Endothelial cell (in vitro differentiated cells): ENCODE measurements at regions not wholly inside any gene's neighbourhood (a gene's known extent, or its start where the extent isn't known, plus 50 kb on each side); places are given as distances from the start of the nearest gene placed in this dataset.
"Not testable (repeated sequence)": the region's sequence is repeated elsewhere in the genome, so short reads cannot be mapped to it uniquely, and the experiment has no call there.

Source experiments
- DNase-seq: peaks from one replicate; pipeline ENCODE4 v3.0.0; 2021; ENCODE audit warnings: low spot score
- H3K27ac Mint-ChIP-seq: one replicate; pipeline ENCODE4 v1.8.0; 2021; ENCODE audit warnings: mixed read lengths, inconsistent platforms; ENCODE audit not compliant: unreplicated experiment
- H3K27me3 Mint-ChIP-seq: one replicate; pipeline ENCODE4 v1.8.0; 2021; ENCODE audit warnings: mild to moderate bottlenecking, moderate library complexity, mixed read lengths, inconsistent platforms; ENCODE audit not compliant: unreplicated experiment
- H3K36me3 Mint-ChIP-seq: one replicate; pipeline ENCODE4 v1.8.0; 2021; ENCODE audit warnings: mild to moderate bottlenecking, low read depth, mixed read lengths, inconsistent platforms; ENCODE audit not compliant: unreplicated experiment
- H3K4me1 Mint-ChIP-seq: one replicate; pipeline ENCODE4 v1.8.0; 2021; ENCODE audit warnings: mild to moderate bottlenecking, mixed read lengths, inconsistent platforms; ENCODE audit not compliant: unreplicated experiment
- H3K4me3 Mint-ChIP-seq: one replicate; pipeline ENCODE4 v1.8.0; 2021; ENCODE audit warnings: mild to moderate bottlenecking, mixed read lengths, inconsistent platforms; ENCODE audit not compliant: unreplicated experiment
- H3K9me3 Mint-ChIP-seq: one replicate; pipeline ENCODE4 v1.8.0; 2021; ENCODE audit warnings: mixed read lengths, inconsistent platforms; ENCODE audit not compliant: unreplicated experiment
- CTCF ChIP-seq: fragments of 200-600 bp; sonication (generic); IDR thresholded peaks from one replicate; pipeline ENCODE4 v1.5.0; 2021; ENCODE audit warnings: antibody characterized with exemption; ENCODE audit not compliant: unreplicated experiment

GRCh38 chr11:112537026-112537425, 276.4 kb upstream of the PLET1 start:
- no peaks in the 10 kb centered on the region for H3K9me3 Mint-ChIP-seq
- DNase-seq: no peak
- TF ChIP-seq CTCF: no peak
- H3K27ac Mint-ChIP-seq: no peak overlapping the region
- no peak overlapping the region for H3K4me3 Mint-ChIP-seq
- peaks cover 2% of the 10 kb centered on the region for H3K4me1 Mint-ChIP-seq
- peaks cover 2% of the 10 kb centered on the region for H3K27me3 Mint-ChIP-seq
- H3K36me3 Mint-ChIP-seq: peaks cover 3% of the 10 kb centered on the region

- DNase-seq: no peak
- peaks cover 2% of the 10 kb centered on the region for H3K27me3 Mint-ChIP-seq
- no peak overlapping the region for H3K4me3 Mint-ChIP-seq
- H3K4me1 Mint-ChIP-seq: peaks cover 2% of the 10 kb centered on the region
- no peaks in the 10 kb centered on the region for H3K9me3 Mint-ChIP-seq
- no peak overlapping the region for H3K27ac Mint-ChIP-seq
- no peak for TF ChIP-seq CTCF
- H3K36me3 Mint-ChIP-seq: peaks cover 3% of the 10 kb centered on the region
Observed at GRCh38 chr11:112537846-112538330, 277.2 kb upstream of the PLET1 start.

- Mint-ChIP-seq H3K4me1 (peaks cover 2% of the 10 kb centered on the region), H3K4me3 (no peak overlapping the region), H3K9me3 (no peaks in the 10 kb centered on the region), H3K27ac (no peak overlapping the region), H3K36me3 (peaks cover 3% of the 10 kb centered on the region), H3K27me3 (peaks cover 2% of the 10 kb centered on the region)
- TF ChIP-seq CTCF: no peak
- DNase-seq: no peak
Observed at GRCh38 chr11:112538534-112539280, 278.0 kb upstream of the PLET1 start.

- H3K36me3 Mint-ChIP-seq, H3K27me3 Mint-ChIP-seq, H3K27ac Mint-ChIP-seq, H3K4me1 Mint-ChIP-seq, H3K9me3 Mint-ChIP-seq, H3K4me3 Mint-ChIP-seq, DNase-seq: not testable (repeated sequence)
Observed at GRCh38 chr11:112539281-112539555, 278.6 kb upstream of the PLET1 start.

GRCh38 chr11:112539741-112540140, 279.1 kb upstream of the PLET1 start:
- DNase-seq: no peak
- Mint-ChIP-seq H3K36me3 (peaks cover 3% of the 10 kb centered on the region), H3K9me3 (no peaks in the 10 kb centered on the region), H3K4me3 (no peak overlapping the region), H3K4me1 (peaks cover 5% of the 10 kb centered on the region), H3K27me3 (peaks cover 2% of the 10 kb centered on the region), H3K27ac (no peak overlapping the region)
- TF ChIP-seq CTCF: no peak
